Neutrophil (primary cell): ENCODE measurements at regions not wholly inside any gene's neighbourhood (a gene's known extent, or its start where the extent isn't known, plus 50 kb on each side); places are given as distances from the start of the nearest gene placed in this dataset.
"Not testable (repeated sequence)": the region's sequence is repeated elsewhere in the genome, so short reads cannot be mapped to it uniquely, and the experiment has no call there.

ENCODE experiments used
- H3K27ac ChIP-seq: fragments of 200-600 bp; sonication (generic); 2 replicates; pipeline ENCODE4 v1.5.1; 2016; ENCODE audit warnings: mild to moderate bottlenecking, moderate library complexity
- H3K27me3 ChIP-seq: fragments of 200-600 bp; sonication (generic); 2 replicates; pipeline ENCODE4 v1.6.0; 2016; ENCODE audit warnings: mild to moderate bottlenecking
- H3K36me3 ChIP-seq: fragments of 200-600 bp; sonication (generic); 2 replicates; pipeline ENCODE4 v1.5.1; 2017
- H3K4me1 ChIP-seq, 2 experiments: fragments of 200-600 bp in 1 of 2; sonication (generic) in 1 of 2; 1 replicate in 1 of 2; 2 replicates in 1 of 2; pipeline versions ENCODE4 v1.5.1 to v1.6.1; 2013 to 2016; ENCODE audit warnings: low read depth in 1 of 2, low read length in 1 of 2, mild to moderate bottlenecking in 1 of 2, moderate library complexity in 1 of 2; ENCODE audit not compliant: control insufficient read depth in 1 of 2, insufficient read depth in 1 of 2
- H3K4me3 ChIP-seq, 2 experiments: fragments of 200-600 bp in 1 of 2; sonication (generic) in 1 of 2; 1 replicate in 1 of 2; 2 replicates in 1 of 2; pipeline ENCODE4 v1.5.1; 2013 to 2016; ENCODE audit warnings: low read depth in 1 of 2, low read length in 1 of 2, mild to moderate bottlenecking in 1 of 2, moderate library complexity in 1 of 2
- H3K9me3 ChIP-seq: fragments of 200-600 bp; sonication (generic); 2 replicates; pipeline ENCODE4 v1.5.1; 2016
- TF ChIP-seq, protein P1 (sequence below): fragments of 200-600 bp; sonication (generic); IDR thresholded peaks from 2 replicates; pipeline ENCODE4 v1.5.1; 2016; ENCODE audit warnings: antibody characterized with exemption

GRCh38 chr16:29148131-29148691 is 163.4 kb downstream of the LAT start:
- Histone ChIP-seq H3K27ac (peak overlapping the region; percentile 95), H3K9me3 (no peaks in the 10 kb centered on the region), H3K27me3 (no peaks in the 10 kb centered on the region), H3K36me3 (no peaks in the 10 kb centered on the region), H3K4me3 (peak overlapping the region; percentile 50 to 53), H3K4me1 (peaks cover 36 to 44% of the 10 kb centered on the region in 2 experiments)
- TF ChIP-seq, protein P1, sequence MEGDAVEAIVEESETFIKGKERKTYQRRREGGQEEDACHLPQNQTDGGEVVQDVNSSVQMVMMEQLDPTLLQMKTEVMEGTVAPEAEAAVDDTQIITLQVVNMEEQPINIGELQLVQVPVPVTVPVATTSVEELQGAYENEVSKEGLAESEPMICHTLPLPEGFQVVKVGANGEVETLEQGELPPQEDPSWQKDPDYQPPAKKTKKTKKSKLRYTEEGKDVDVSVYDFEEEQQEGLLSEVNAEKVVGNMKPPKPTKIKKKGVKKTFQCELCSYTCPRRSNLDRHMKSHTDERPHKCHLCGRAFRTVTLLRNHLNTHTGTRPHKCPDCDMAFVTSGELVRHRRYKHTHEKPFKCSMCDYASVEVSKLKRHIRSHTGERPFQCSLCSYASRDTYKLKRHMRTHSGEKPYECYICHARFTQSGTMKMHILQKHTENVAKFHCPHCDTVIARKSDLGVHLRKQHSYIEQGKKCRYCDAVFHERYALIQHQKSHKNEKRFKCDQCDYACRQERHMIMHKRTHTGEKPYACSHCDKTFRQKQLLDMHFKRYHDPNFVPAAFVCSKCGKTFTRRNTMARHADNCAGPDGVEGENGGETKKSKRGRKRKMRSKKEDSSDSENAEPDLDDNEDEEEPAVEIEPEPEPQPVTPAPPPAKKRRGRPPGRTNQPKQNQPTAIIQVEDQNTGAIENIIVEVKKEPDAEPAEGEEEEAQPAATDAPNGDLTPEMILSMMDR, result no peak

DNA sequence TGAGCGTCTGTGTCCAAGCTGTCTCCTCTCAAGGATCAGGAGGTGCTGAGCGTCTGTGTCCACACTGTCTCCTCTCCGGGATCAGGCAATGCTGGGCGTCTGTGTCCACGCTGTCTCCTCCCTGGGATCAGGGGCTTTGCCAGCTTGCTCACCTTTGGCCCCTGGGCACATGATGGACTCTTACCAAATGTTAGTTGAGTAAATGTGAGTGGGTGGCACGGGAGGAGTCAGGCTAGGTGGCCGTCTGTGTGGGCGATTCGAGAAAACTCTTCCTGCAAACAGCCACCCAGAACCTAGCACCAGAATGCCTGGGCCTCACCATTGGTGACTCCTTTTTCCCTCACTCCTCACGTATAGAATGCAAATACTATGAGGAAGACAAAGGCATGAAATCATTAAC is 162.9 kb downstream of the LAT start:
- not testable (repeated sequence) for H3K9me3 ChIP-seq, H3K27me3 ChIP-seq, H3K36me3 ChIP-seq, H3K4me3 ChIP-seq
- Histone ChIP-seq H3K4me1 (peaks cover 34 to 40% of the 10 kb centered on the region in 2 experiments), H3K27ac (peak overlapping the region; percentile 95)

DNA sequence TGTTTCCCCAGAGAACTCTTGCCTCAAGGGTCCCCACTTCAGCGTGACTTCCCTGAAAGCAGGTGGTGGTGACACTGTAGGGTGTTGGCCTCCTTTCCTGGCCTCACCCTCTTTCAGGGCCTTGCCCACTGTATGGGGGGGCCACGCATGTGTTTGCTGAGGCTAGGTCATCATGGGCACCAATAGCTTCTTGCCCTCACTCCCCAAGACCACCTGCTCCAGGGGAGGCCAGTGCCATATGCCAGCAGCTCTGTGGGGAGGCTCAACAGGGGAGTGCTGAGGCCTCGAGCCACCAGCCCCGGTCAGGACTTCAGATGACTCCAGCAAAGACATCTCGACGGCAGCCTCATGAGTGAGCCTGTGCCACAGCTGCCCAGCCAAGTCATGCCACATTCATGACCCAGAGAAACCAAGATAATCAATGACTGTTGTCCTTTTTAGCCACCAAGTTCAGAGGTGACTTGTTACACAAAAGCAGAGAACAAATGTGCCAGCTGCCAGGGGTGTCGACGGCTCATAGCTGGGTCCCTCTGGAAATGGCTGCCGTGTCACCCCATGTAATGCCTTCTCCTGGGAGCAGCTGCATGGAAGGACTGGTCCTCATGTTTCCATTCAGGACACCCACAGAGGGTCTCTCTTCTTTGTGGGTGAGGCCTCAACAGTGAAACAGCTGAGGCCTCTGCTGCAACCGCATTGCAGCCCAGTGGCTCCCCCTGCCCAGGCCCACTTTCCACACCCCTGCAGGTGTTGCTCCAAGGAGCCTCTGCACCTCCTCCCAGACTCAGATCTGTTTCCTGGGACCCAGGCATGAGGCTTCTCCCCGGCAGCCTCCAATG is 162.2 kb downstream of the LAT start:
- H3K27ac ChIP-seq, result peak overlapping the region; percentile 46
- H3K36me3 ChIP-seq, H3K27me3 ChIP-seq, H3K9me3 ChIP-seq, H3K4me3 ChIP-seq: not testable (repeated sequence)
- H3K4me1 ChIP-seq, result peaks cover 27 to 33% of the 10 kb centered on the region in 2 experiments

DNA sequence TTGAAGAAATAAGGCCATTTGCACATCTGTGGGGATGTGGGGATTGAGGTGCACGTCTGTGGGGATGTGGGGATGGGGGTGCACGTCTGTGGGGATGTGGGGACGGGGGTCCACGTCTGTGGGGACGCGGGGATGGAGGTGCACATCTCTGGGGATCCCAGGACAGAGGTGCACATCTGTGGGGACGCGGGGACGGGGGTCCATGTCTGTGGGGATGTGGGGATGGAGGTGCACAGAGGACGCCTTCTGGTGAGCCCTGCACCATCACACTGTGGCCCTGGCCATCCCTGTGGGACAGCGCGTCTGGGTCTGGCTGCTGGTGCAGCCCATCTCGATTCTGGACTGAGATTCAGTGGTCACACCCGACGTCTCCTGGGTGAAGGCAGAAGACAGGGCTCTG is 161.4 kb downstream of the LAT start:
- TF ChIP-seq, protein P1, result no peak
- no peak overlapping the region for H3K4me3 ChIP-seq

GRCh38 chr16:29145486-29146225 is 160.8 kb downstream of the LAT start:
- H3K4me3 ChIP-seq, H3K36me3 ChIP-seq, H3K9me3 ChIP-seq, H3K27me3 ChIP-seq: not testable (repeated sequence)
- H3K4me1 ChIP-seq, result peaks cover 23 to 27% of the 10 kb centered on the region in 2 experiments
- peak overlapping the region; percentile 33 for H3K27ac ChIP-seq

More for the DNA sequence above, 161.4 kb downstream of the LAT start:
- no peaks in the 10 kb centered on the region for H3K36me3 ChIP-seq
- H3K27ac ChIP-seq, result peak overlapping the region; percentile 46
- peaks cover 23 to 27% of the 10 kb centered on the region in 2 experiments for H3K4me1 ChIP-seq
- no peaks in the 10 kb centered on the region for H3K9me3 ChIP-seq
- H3K27me3 ChIP-seq, result no peaks in the 10 kb centered on the region

GRCh38 chr16:29145086-29145485 is 160.2 kb downstream of the LAT start:
- H3K9me3 ChIP-seq, H3K27me3 ChIP-seq, H3K36me3 ChIP-seq, H3K4me3 ChIP-seq: not testable (repeated sequence)
- H3K4me1 ChIP-seq, result peaks cover 22 to 25% of the 10 kb centered on the region in 2 experiments
- peak overlapping the region; percentile 33 for H3K27ac ChIP-seq

DNA sequence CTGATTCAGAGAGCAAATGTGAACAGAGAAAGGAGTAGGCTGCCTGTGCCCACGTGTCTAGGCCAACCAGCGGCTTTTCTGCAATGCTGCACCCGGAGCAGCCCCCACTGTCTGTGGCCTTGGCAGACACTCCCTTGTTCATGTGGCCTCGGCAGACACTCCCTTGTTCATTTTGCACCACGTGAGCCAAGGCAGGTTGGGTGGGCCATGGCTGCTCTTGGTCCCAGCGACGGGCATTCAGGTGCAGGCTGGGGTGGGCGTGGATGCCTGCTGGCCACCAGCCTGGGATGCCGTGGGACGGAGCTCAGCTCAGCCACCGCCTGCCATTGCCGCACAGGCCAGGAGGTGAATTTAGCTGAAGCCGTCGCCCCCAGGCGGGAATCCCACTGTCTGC is 159.8 kb downstream of the LAT start:
- peaks cover 18 to 21% of the 10 kb centered on the region in 2 experiments for H3K4me1 ChIP-seq
- not testable (repeated sequence) for H3K9me3 ChIP-seq, H3K4me3 ChIP-seq, H3K27me3 ChIP-seq, H3K27ac ChIP-seq, H3K36me3 ChIP-seq

DNA sequence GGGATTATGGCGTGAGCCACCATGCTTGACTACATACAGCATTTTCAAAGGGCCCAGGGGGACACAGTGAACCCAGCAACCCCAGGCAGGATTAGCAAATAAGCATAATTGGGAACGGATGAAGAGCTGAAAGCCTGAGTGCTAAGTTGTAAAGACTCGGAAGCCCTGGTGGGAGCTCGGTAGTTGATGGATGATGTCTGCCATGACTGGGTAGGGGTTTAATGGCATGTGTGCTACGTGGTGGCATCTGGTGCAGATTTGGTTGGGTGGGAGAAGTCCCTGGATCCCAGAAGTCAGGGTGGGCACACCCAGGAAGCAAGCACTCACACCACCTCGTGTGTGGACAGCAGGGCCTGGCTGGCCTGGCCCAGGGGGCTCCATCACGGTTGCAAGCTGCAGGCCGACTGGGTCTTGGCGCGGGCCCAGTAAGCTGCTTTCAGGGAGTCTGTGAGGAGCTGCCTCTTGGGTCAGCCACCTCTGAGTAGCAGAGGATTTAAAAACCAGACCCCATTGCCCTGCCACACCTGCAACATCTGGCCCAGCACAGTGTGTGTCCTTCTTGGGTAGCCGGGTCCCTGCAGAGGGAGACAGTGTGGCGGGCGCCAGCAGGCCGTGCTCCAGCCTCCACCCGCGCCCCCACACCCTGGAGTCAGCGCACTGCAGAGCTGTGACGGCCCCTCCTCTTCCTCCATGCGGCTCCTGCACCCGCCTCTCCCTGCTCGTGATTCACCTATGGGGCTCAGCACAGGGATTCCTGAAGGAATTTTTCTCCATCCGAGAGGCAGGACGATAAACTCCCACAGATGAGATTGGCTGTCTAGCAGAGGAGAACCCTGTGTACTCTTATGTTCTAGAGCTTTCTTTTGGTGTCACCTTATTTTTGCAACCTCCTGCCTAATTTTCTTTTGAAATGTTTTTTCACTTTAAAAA is 159.2 kb downstream of the LAT start:
- peaks cover 11 to 14% of the 10 kb centered on the region in 2 experiments for H3K4me1 ChIP-seq
- H3K36me3 ChIP-seq, H3K27ac ChIP-seq, H3K9me3 ChIP-seq, H3K4me3 ChIP-seq, H3K27me3 ChIP-seq: not testable (repeated sequence)

- H3K4me3 ChIP-seq, H3K36me3 ChIP-seq, H3K27ac ChIP-seq, H3K27me3 ChIP-seq, H3K4me1 ChIP-seq, H3K9me3 ChIP-seq: not testable (repeated sequence)
Observed at GRCh38 chr16:29142506-29142905, 157.7 kb downstream of the LAT start.
